ENCODE measurements at regions not wholly inside any gene's neighbourhood (a gene's known extent, or its start where the extent isn't known, plus 50 kb on each side); places are given as distances from the start of the nearest gene placed in this dataset.

DNA sequence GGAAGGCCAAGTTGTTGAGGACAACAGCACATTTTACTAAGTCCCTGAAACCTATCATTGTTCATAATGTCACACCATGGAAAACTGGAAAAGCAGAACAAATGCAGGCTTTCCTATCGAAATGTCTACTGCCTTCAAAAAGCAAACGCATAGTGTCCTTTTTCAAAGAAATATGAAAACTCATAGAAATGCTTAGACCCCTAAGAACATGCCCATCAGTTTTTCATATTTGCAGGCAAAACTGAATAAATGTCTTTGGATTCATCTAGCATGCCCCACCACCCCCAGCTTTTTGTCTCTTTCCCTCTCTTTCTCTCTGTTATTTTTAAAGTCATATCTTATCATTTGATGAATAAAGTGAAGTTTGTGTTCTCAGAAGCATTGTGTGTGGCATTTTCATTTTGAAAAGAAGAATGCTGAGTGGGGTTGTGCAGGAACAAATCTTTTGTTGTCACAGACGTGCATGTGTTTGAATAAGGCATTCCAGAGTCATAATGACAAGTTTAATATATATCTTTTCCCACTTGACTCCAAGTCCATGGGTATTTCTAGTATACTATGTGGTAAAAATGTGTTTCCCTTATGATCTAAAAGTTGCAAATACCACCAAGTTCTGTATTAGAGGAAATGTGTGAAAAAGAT, 2180.0 kb upstream of the PIK3C3 start:
- no peak for FAIRE-seq
- no TSS peak for BruUV-seq (replicated peaks)

More for the DNA sequence above, 2180.0 kb upstream of the PIK3C3 start:
- no peak for TF ChIP-seq POLR2A (IDR thresholded peaks at IDR 0.05; ENCODE audit: low read depth, low read length)
- no peak for TF ChIP-seq JUN (IDR thresholded peaks at IDR 0.05; ENCODE audit: borderline replicate concordance, insufficient read depth, insufficient read length, low read depth)
- no peak for TF ChIP-seq EZH2 (IDR thresholded peaks at IDR 0.05; ENCODE audit: borderline replicate concordance, low read depth, low read length, severe bottlenecking)
- no peak for TF ChIP-seq MAX (IDR thresholded peaks at IDR 0.05; ENCODE audit: insufficient read depth, insufficient read length)
- no peak for TF ChIP-seq GATA2 (IDR thresholded peaks at IDR 0.05; ENCODE audit: insufficient read depth, insufficient read length, low read depth, low read length)
- TF ChIP-seq MYC (IDR thresholded peaks at IDR 0.05; ENCODE audit: low read depth, low read length): no peak
- no peak for TF ChIP-seq POLR2AphosphoS5 (IDR thresholded peaks at IDR 0.05; ENCODE audit: insufficient read depth, low read depth, low read length)
- TF ChIP-seq, protein P1, sequence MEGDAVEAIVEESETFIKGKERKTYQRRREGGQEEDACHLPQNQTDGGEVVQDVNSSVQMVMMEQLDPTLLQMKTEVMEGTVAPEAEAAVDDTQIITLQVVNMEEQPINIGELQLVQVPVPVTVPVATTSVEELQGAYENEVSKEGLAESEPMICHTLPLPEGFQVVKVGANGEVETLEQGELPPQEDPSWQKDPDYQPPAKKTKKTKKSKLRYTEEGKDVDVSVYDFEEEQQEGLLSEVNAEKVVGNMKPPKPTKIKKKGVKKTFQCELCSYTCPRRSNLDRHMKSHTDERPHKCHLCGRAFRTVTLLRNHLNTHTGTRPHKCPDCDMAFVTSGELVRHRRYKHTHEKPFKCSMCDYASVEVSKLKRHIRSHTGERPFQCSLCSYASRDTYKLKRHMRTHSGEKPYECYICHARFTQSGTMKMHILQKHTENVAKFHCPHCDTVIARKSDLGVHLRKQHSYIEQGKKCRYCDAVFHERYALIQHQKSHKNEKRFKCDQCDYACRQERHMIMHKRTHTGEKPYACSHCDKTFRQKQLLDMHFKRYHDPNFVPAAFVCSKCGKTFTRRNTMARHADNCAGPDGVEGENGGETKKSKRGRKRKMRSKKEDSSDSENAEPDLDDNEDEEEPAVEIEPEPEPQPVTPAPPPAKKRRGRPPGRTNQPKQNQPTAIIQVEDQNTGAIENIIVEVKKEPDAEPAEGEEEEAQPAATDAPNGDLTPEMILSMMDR (IDR thresholded peaks at IDR 0.05; ENCODE audit: extremely low read depth in 1 of 2, insufficient read depth in 1 of 2, low read depth in 1 of 2, low read length in 2 of 2): no peak
- no peak for TF ChIP-seq FOS (IDR thresholded peaks at IDR 0.05; ENCODE audit: borderline replicate concordance, insufficient read depth, low read length)
- no peaks in the 10 kb centered on the region for H3K36me3 ChIP-seq (ENCODE audit: control insufficient read depth in 2 of 2, extremely low read depth in 1 of 2, insufficient read depth in 2 of 2, low read length in 2 of 2)
- CTCF ChIA-PET: no interaction called here
- no peaks in the 10 kb centered on the region for H3K27me3 ChIP-seq (ENCODE audit: control insufficient read depth in 2 of 2, insufficient read depth in 2 of 2, low read length in 2 of 2)
- POLR2A ChIA-PET: no interaction called here
- H2AFZ ChIP-seq (ENCODE audit: low read depth, low read length): no peak overlapping the region
- dilution Hi-C loops (cut with MboI; ENCODE audit: extremely low pct_ligation_motif_present, low sequenced_read_pairs) (no loop called here), intact Hi-C loops (cut with micrococcal nuclease) (no loop called here)
- H3K4me3 ChIP-seq (replicated peaks in 1 of 3; ENCODE audit: insufficient read depth in 1 of 3, low read depth in 1 of 3, low read length in 3 of 3): no peak overlapping the region
- H3K9me3 ChIP-seq (replicated peaks; ENCODE audit: control insufficient read depth, insufficient read depth, low read length): no peaks in the 10 kb centered on the region
- no peaks in the 10 kb centered on the region for H4K20me1 ChIP-seq (replicated peaks; ENCODE audit: control insufficient read depth, extremely low read depth, insufficient read depth, low read length)
- no peak overlapping the region for H3K9ac ChIP-seq (replicated peaks; ENCODE audit: extremely low read depth, insufficient read depth, low read length)
- peak; percentile 86 for DNase-seq (ENCODE audit: low read depth, low spot score)
- no peaks in the 10 kb centered on the region for H3K4me1 ChIP-seq (ENCODE audit: control insufficient read depth, extremely low read depth, insufficient read depth, low read length)
- H3K4me2 ChIP-seq (ENCODE audit: insufficient read depth, low read length): no peak overlapping the region
- no peak overlapping the region for H3K27ac ChIP-seq (ENCODE audit: insufficient read depth, low read depth, low read length)
- no peaks in the 10 kb centered on the region for H3K9me1 ChIP-seq (replicated peaks; ENCODE audit: control insufficient read depth, extremely low read depth, insufficient read depth, low read length)
- H3K79me2 ChIP-seq (ENCODE audit: control insufficient read depth, insufficient read depth, low read length): no peaks in the 10 kb centered on the region

All from endothelial cell of umbilical vein (primary cell).